GM23248 (cell line): ENCODE measurements at regions not wholly inside any gene's neighbourhood (a gene's known extent, or its start where the extent isn't known, plus 50 kb on each side); places are given as distances from the start of the nearest gene placed in this dataset.

Experiments used
- DNase-seq: peaks from one replicate; pipeline ENCODE4 v3.0.0-alpha.2; 2015
- H2AFZ ChIP-seq: fragments of 200-600 bp; sonication (generic); 2 replicates; pipeline ENCODE4 v1.6.1; 2016; ENCODE audit warnings: antibody characterized with exemption
- H3F3A ChIP-seq: fragments of 200-600 bp; sonication (generic); 2 replicates; pipeline ENCODE4 v1.6.1; 2016; ENCODE audit warnings: mild to moderate bottlenecking, antibody characterized with exemption, mixed run types; ENCODE audit not compliant: insufficient read depth
- H3K27ac ChIP-seq: fragments of 200-600 bp; sonication (generic); 2 replicates; pipeline ENCODE4 v1.5.1; 2016; ENCODE audit warnings: mild to moderate bottlenecking
- H3K27me3 ChIP-seq: fragments of 200-600 bp; sonication (generic); replicated peaks from 2 replicates; pipeline ENCODE4 v1.6.1; 2016; ENCODE audit warnings: mild to moderate bottlenecking; ENCODE audit not compliant: insufficient read depth
- H3K36me3 ChIP-seq: fragments of 200-600 bp; sonication (generic); 2 replicates; pipeline ENCODE4 v1.6.1; 2016; ENCODE audit warnings: low read depth, mild to moderate bottlenecking
- H3K4me1 ChIP-seq: fragments of 200-600 bp; sonication (generic); 2 replicates; pipeline ENCODE4 v1.6.1; 2016; ENCODE audit warnings: mild to moderate bottlenecking; ENCODE audit not compliant: insufficient read depth
- H3K4me2 ChIP-seq: fragments of 200-600 bp; sonication (generic); one replicate; pipeline ENCODE4 v1.6.1; 2016; ENCODE audit warnings: mild to moderate bottlenecking; ENCODE audit not compliant: unreplicated experiment
- H3K4me3 ChIP-seq: fragments of 200-600 bp; sonication (generic); 2 replicates; pipeline ENCODE4 v1.5.1; 2016; ENCODE audit warnings: mild to moderate bottlenecking
- H3K79me2 ChIP-seq: fragments of 200-600 bp; sonication (generic); 2 replicates; pipeline ENCODE4 v1.6.1; 2016; ENCODE audit warnings: mild to moderate bottlenecking; ENCODE audit not compliant: insufficient read depth
- H3K9ac ChIP-seq: fragments of 200-600 bp; sonication (generic); 2 replicates; pipeline ENCODE4 v1.6.1; 2016; ENCODE audit warnings: mild to moderate bottlenecking
- H3K9me2 ChIP-seq: fragments of 200-600 bp; sonication (generic); 2 replicates; pipeline ENCODE4 v1.6.1; 2016; ENCODE audit warnings: mixed run types, mild to moderate bottlenecking, moderate library complexity; ENCODE audit not compliant: insufficient read depth
- H3K9me3 ChIP-seq: fragments of 200-600 bp; sonication (generic); one replicate; pipeline ENCODE4 v1.6.1; 2017; ENCODE audit warnings: low read depth
- H4K20me1 ChIP-seq: fragments of 200-600 bp; sonication (generic); 2 replicates; pipeline ENCODE4 v1.6.0; 2016; ENCODE audit not compliant: insufficient read depth
- EZH2 ChIP-seq: fragments of 200-600 bp; sonication (generic); IDR thresholded peaks from 2 replicates; pipeline ENCODE4 v1.6.1; 2018; ENCODE audit warnings: antibody characterized with exemption, mild to moderate bottlenecking; ENCODE audit not compliant: insufficient read depth, poor library complexity, severe bottlenecking
- EZH2phosphoT487 ChIP-seq: fragments of 200-600 bp; sonication (generic); IDR thresholded peaks from 2 replicates; pipeline ENCODE4 v1.6.1; 2018; ENCODE audit warnings: antibody characterized with exemption, moderate library complexity, mild to moderate bottlenecking, low read depth; ENCODE audit not compliant: insufficient read depth
- WGBS, 2 experiments: methylation state at CpG; one replicate each; pipeline ENCODE4 v1.1.6; 2015 to 2017; ENCODE audit warnings: low lambda C conversion rate in 2 of 2, low coverage in 1 of 2; ENCODE audit errors: missing lambda C conversion rate in 2 of 2; 5-methylcytosine and 5-hydroxymethylcytosine counted together
- in situ Hi-C: fragments of 300-500 bp; cut with MboI; formaldehyde crosslinking; loops from 2 replicates; pipeline ENCODE4 v1.15.0; 2020

GRCh38 chr14:44041700-44042099, 465.4 kb downstream of the FSCB start:
- TF ChIP-seq EZH2, result no peak
- TF ChIP-seq EZH2phosphoT487, result no peak
- Histone ChIP-seq H3K79me2 (no peaks in the 10 kb centered on the region), H3K9ac (no peak overlapping the region), H3K36me3 (no peaks in the 10 kb centered on the region), H3F3A (no peaks in the 10 kb centered on the region), H3K4me2 (no peak overlapping the region), H3K4me1 (no peaks in the 10 kb centered on the region), H3K9me2 (no peaks in the 10 kb centered on the region), H2AFZ (no peak overlapping the region), H3K27ac (no peak overlapping the region), H4K20me1 (no peaks in the 10 kb centered on the region), H3K9me3 (no peaks in the 10 kb centered on the region), H3K27me3 (no peaks in the 10 kb centered on the region), H3K4me3 (no peak overlapping the region)
- DNase-seq, result no peak
- in situ Hi-C loops, result no loop called here
- WGBS, 2 experiments, result 23 to 30% methylated on average over 2 of the region's 2 CpGs

- TF ChIP-seq EZH2 (no peak), EZH2phosphoT487 (no peak)
- Histone ChIP-seq H3K4me1 (no peaks in the 10 kb centered on the region), H4K20me1 (no peaks in the 10 kb centered on the region), H2AFZ (no peak overlapping the region), H3K9me3 (no peaks in the 10 kb centered on the region), H3F3A (no peaks in the 10 kb centered on the region), H3K36me3 (no peaks in the 10 kb centered on the region), H3K27me3 (no peaks in the 10 kb centered on the region), H3K79me2 (no peaks in the 10 kb centered on the region), H3K4me2 (no peak overlapping the region), H3K9me2 (no peaks in the 10 kb centered on the region), H3K4me3 (no peak overlapping the region), H3K9ac (no peak overlapping the region), H3K27ac (no peak overlapping the region)
- no peak for DNase-seq
- 0% methylated on average over 1 of the region's 1 CpG for WGBS, 2 experiments
- in situ Hi-C loops, result no loop called here
Measured at GRCh38 chr14:44040561-44040960, 466.5 kb downstream of the FSCB start.

- Histone ChIP-seq H3F3A (no peaks in the 10 kb centered on the region), H3K9me3 (no peaks in the 10 kb centered on the region), H3K4me1 (no peaks in the 10 kb centered on the region), H3K9ac (no peak overlapping the region), H3K79me2 (no peaks in the 10 kb centered on the region), H2AFZ (no peak overlapping the region), H3K4me3 (no peak overlapping the region), H3K4me2 (no peak overlapping the region), H4K20me1 (no peaks in the 10 kb centered on the region), H3K27me3 (no peaks in the 10 kb centered on the region), H3K27ac (no peak overlapping the region), H3K9me2 (no peaks in the 10 kb centered on the region), H3K36me3 (no peaks in the 10 kb centered on the region)
- in situ Hi-C loops, result no loop called here
- DNase-seq, result no peak
- no peak for TF ChIP-seq EZH2
- no peak for TF ChIP-seq EZH2phosphoT487
- WGBS, 2 experiments, result 0% methylated on average over 1 of the region's 1 CpG
Measured at GRCh38 chr14:44036248-44036647, 470.8 kb downstream of the FSCB start.

- no peak overlapping the region for H3K4me2 ChIP-seq
- no peaks in the 10 kb centered on the region for H3K79me2 ChIP-seq
- TF ChIP-seq EZH2phosphoT487 (no peak), EZH2 (no peak)
- no peak overlapping the region for H3K9ac ChIP-seq
- in situ Hi-C loops, result no loop called here
- H3K27ac ChIP-seq, result no peak overlapping the region
- H3K9me3 ChIP-seq, result no peaks in the 10 kb centered on the region
- DNase-seq, result no peak
- H3F3A ChIP-seq, result no peaks in the 10 kb centered on the region
- no peaks in the 10 kb centered on the region for H3K36me3 ChIP-seq
- H4K20me1 ChIP-seq, result no peaks in the 10 kb centered on the region
- no peak overlapping the region for H3K4me3 ChIP-seq
- H3K4me1 ChIP-seq, result no peaks in the 10 kb centered on the region
- no peaks in the 10 kb centered on the region for H3K27me3 ChIP-seq
- WGBS, 2 experiments, result 28 to 29% methylated on average over 2 of the region's 2 CpGs
- no peak overlapping the region for H2AFZ ChIP-seq
- no peaks in the 10 kb centered on the region for H3K9me2 ChIP-seq
Measured at GRCh38 chr14:44035707-44036106, 471.4 kb downstream of the FSCB start.

GRCh38 chr14:44030831-44031383, 476.2 kb downstream of the FSCB start:
- Histone ChIP-seq H3K4me2 (no peak overlapping the region), H4K20me1 (no peaks in the 10 kb centered on the region), H3K9me3 (no peaks in the 10 kb centered on the region), H3K27ac (no peak overlapping the region), H3K27me3 (no peaks in the 10 kb centered on the region), H3K79me2 (no peaks in the 10 kb centered on the region), H3K4me1 (no peaks in the 10 kb centered on the region), H3K4me3 (no peak overlapping the region), H3K9me2 (no peaks in the 10 kb centered on the region), H2AFZ (no peak overlapping the region), H3F3A (no peaks in the 10 kb centered on the region), H3K36me3 (no peaks in the 10 kb centered on the region), H3K9ac (no peak overlapping the region)
- DNase-seq, result no peak
- TF ChIP-seq EZH2, result no peak
- TF ChIP-seq EZH2phosphoT487, result no peak
- in situ Hi-C loops, result no loop called here
- WGBS, 2 experiments, result 2 to 9% methylated on average over 4 of the region's 4 CpGs
